ENCODE measurements at regions not wholly inside any gene's neighbourhood (a gene's known extent, or its start where the extent isn't known, plus 50 kb on each side); places are given as distances from the start of the nearest gene placed in this dataset.
A peak's percentile ranks its signal among the peaks of the same experiment; 100 is the strongest.
"Not testable (repeated sequence)": the region's sequence is repeated elsewhere in the genome, so short reads cannot be mapped to it uniquely, and the experiment has no call there.

GRCh38 chr7:41391818-41392217, 311.1 kb downstream of the INHBA start:
- H3K27ac ChIP-seq = no peak overlapping the region
- no peak overlapping the region for H3K4me3 ChIP-seq

DNA sequence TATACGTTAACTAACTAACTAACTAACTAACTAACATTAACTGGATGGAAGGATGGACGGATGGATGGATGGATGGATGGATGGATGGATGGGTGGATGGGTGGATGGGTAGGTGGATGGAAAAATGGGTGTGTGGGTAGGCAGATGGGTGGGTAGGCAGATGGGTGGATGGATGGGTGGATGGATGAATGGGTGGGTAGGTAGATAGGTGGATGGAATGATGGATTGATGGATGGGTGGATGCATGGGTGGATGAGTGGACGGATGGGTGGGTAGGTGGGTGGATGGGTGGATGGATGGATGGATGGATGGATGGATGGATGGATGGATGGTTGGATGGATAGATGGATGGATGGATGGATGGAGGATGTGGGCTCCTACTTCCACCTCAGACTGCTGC, 314.0 kb downstream of the INHBA start:
- not testable (repeated sequence) for H3K4me3 ChIP-seq, H3K27ac ChIP-seq

DNA sequence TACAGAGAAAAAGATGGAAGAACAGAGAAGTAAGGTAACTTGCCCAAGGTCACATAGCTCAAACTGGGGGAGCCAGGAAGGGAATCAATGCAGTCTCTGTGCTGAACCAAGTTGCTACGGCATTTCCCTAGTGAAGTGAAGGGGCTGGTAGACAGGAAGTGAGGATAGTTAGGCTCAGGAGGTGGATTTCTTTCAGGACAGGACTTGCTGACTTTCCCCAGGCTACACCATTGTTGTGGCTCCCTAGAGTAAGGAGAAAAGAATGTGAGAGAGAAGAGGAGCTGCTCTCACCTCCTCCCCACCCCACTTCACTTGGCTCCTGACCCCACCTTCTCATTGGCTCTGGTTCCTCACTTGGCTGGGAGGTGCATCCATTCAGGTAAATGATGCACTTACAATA, 316.9 kb downstream of the INHBA start:
- Histone ChIP-seq H3K27ac (peak overlapping the region in 1 of 21 experiments; percentile 59), H3K4me3 (no peak overlapping the region)

DNA sequence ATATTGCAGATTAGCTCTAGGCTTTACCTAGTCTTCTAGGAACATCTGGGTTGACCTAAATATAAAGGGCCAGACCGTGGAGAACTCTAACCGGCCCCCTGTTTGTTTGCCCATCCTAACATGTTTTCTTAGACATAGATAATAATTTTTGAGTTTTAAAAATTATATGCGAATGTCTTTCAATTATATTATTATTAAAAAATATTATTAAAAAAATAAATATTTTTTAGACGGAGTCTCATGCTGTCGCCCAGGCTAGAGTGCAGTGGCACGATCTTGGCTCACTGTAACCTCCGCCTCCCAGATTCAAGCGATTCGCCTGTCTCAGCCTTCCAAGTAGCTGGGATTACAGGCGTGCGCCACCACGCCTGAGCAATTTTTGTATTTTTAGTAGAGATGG, 318.5 kb downstream of the INHBA start:
- Histone ChIP-seq H3K4me3 (no peak overlapping the region), H3K27ac (no peak overlapping the region)

- no peak overlapping the region for H3K27ac ChIP-seq
- no peak overlapping the region for H3K4me3 ChIP-seq
Observed at GRCh38 chr7:41383596-41383995, 319.3 kb downstream of the INHBA start.

DNA sequence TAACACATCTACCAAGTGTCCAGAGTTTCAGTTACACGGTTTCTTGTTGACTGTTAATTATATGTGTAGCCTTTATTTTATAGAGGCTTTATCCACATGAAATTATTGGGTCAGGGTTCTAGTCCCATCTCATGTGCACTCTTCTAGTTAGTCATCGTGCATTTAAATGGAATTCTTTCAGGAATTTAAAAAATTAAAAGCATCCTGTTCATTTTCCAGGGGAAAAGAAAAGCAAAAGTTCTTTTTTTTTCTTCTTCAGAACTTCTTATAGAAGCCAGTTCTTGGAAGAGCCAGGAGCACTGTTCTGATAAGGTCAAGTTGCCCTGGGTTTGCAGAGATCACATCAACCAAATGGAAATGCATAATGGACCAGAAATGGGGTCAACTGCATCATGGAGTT, 324.7 kb downstream of the INHBA start:
- Histone ChIP-seq H3K4me3 (no peak overlapping the region), H3K27ac (no peak overlapping the region)

GRCh38 chr7:41375582-41375981, 327.3 kb downstream of the INHBA start:
- Histone ChIP-seq H3K4me3 (no peak overlapping the region), H3K27ac (no peak overlapping the region)

GRCh38 chr7:41374150-41374848, 328.6 kb downstream of the INHBA start:
- no peak overlapping the region for H3K27ac ChIP-seq
- H3K4me3 ChIP-seq = no peak overlapping the region

DNA sequence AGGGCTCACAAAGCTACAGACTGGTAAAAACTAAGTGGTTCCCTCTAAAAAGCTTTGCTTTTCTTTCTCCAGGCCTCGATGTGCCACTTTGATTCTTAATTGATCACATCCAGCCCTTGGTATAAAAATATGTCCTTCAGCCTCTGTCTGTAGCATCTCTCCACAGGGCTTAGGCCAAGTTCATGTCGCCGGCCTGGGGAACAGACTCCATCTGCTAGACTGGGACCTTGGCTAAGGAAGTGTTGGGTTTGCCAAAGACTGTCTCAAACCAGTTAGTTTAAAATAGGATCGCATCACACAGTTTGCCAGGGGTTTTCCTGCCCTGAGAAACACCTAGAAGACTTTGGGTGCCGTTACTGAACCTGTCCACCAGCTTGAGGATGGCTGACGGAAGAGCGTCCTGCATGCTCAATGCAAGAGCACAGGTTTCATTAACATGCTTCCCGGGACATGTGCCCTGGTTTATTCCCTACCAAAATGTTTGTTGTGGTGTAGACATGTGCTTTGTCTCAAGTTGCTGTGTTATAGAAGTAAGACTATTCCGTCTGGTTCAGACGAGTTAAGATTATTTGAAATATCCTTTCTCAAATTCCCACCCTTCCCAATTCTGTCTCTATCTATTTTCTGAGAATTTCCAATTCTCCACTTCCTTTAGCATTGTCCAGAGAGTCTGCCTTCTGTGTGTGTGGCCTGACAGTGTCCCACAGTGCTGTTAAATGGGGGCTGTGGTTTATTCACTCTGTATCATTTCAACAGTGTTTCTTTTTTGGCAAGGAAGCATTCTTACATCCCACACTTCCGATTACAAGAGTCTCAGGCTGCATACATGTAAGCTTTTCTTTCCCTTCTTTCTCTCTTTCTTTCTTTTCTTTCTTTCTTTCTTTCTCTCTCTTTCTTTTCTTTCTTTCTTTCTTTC, 334.7 kb downstream of the INHBA start:
- H3K4me3 ChIP-seq = no peak overlapping the region
- H3K27ac ChIP-seq = no peak overlapping the region

DNA sequence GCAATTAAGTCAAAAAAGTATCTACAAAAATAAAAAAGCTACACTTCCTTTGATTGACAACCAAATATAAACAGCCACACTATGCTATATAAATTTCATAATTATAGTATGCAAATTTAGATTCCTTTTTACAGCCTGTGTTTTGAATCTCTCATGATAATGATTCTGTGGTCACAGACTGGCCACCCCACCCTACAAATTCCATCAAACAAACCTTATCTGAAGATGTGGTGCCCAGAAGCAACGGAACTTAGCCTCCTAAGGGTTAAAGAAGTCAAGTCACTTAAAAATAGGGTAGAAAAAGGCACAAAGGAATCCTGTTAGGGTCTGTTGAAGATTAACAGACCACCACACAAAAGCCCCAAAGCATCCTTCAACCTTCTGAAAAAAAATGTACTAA, 351.8 kb downstream of the INHBA start:
- Histone ChIP-seq H3K27ac (no peak overlapping the region), H3K4me3 (no peak overlapping the region)

DNA sequence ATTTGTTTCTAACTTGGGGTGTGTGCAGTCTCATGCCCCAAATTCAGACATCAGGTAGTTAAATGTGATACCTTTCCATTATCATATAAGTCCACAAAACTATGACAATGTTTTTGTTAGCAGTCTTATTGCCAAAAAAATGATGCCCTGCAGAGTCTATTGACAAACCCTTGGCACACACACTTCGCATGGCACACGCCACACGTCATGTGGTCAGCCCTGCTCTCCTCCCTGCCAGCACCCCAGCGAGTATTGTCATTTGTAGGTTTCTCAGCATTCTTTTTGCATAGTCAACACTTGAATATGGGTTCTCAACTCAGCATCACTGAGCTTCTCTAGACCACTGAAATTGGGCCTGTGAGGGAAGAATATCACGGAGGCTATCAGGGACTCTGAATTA, 356.0 kb downstream of the INHBA start:
- H3K27ac ChIP-seq = no peak overlapping the region
- H3K4me3 ChIP-seq = no peak overlapping the region

DNA sequence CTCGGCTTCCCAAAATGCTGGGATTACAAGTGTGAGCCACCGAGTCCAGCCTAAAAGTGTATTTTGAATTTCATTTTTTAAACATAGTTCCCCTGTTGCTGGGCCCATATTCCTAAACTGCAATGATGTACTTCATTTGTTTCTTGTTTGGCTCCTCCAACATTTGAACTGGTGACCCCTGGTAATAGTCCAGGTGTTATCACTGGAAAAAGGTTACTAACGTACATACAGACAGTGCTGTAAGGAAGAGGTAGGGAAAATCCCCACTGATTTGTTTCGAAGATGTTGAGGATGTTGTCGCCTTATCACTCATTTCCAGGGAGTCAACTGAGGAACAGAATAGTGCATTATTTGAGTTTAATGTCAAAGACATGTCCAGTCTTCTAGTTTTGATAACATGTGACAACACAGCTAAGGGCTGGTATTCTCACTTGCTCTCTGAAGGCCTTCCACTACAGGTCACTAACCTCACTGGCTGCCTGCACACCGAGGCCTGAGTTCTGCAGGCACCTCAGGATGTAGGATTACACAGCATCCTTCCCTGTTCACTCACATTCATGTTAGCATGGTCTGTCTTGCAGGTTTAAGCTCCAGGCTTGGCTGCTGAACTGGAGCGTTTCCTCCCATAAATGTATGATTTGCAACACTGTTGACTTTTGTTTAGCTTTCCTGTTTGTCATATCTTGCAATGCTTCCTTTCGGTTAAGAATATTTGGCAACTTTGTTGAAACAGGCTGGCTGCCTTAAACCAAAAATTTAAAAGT, 362.8 kb downstream of the INHBA start:
- Histone ChIP-seq H3K4me3 (no peak overlapping the region), H3K27ac (no peak overlapping the region)

DNA sequence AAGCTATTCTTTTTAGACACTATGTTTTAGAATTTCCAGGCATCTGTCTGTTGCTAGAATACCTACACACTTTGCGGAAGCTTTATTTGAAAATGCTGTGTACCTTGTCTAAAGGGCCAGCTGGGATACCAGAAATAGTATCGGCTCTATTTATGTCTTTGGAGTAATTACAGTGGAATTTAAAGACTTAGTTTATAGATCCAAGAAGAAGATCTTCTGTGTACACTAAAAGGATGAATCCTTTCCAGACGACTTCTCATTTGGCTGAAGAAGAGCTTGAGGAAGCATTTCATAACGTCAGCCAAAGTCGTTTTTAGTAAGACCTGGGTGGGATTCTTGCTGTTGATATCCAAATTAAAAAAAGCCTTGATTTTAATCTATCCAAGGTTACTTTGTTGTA, 365.9 kb downstream of the INHBA start:
- Histone ChIP-seq H3K27ac (no peak overlapping the region), H3K4me3 (no peak overlapping the region)

DNA sequence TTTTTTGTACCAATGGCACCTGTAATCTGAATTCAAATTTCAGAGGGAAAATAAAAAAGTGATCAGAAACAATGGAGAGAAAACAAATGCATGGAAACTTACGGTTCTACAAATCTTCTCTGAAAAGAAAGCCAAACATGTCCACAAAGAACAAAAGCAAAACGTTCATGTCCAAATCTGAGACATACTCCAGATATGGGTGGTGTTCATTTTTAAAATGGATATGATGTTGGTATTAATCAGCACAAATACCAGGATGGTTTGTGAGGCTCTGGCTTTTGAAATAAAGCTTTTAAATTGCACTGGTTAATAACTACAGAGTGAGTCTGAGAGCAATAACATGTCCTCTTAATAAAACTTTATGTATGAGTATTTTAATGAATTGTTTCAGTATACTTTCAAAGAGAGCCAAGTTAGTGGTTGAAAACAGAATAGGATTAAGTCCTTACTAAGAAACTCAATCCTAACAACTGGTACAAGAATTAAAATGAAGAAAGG, 366.4 kb downstream of the INHBA start:
- no peak overlapping the region for H3K27ac ChIP-seq
- H3K4me3 ChIP-seq = no peak overlapping the region

GRCh38 chr7:41334071-41334862, 368.6 kb downstream of the INHBA start:
- H3K27ac ChIP-seq = no peak overlapping the region

DNA sequence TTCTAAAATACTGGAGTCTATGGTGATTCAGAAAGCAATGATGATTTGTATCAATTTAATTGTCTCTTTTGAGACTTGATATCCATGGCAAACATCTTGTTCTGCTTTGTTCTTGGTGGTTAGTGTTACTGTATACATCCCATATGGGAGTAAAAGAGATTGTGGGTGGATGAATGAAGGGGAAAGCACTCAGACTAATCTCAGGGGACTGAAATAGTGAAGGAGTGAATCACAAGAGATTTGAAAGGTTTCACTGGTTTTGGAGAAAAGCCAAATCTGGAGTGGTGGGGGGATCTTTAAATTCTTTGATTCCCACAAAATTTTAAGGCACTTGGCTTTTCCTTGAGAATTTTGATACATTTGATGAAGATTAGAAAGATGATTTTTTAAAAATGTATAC, 369.4 kb downstream of the INHBA start:
- H3K4me3 ChIP-seq = no peak overlapping the region
- H3K27ac ChIP-seq = no peak overlapping the region

More at GRCh38 chr7:41334071-41334862, 368.6 kb downstream of the INHBA start:
- no peak overlapping the region for H3K4me3 ChIP-seq

- no peak overlapping the region for H3K4me3 ChIP-seq
- no peak overlapping the region for H3K27ac ChIP-seq
Observed at GRCh38 chr7:41331194-41331593, 371.7 kb downstream of the INHBA start.

DNA sequence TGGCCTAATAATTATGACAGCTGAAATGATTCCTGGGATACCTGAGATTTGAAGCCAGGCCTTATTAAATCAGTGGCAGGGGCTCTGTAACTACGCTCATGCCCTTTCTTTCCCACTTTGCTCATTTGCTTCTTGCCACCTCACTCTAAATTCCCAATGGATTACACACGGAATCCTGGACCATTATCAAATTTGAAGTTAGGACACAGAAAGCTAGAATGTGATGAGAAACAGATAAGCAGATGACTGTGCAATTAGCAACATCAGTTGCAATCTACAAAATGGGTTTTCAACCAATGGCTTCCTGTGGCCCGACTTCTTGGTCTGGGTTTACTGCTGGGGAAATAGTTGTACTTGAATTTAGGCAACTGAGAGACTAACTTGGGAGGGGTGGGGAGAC, 374.3 kb downstream of the INHBA start:
- no peak overlapping the region for H3K4me3 ChIP-seq
- H3K27ac ChIP-seq = no peak overlapping the region

DNA sequence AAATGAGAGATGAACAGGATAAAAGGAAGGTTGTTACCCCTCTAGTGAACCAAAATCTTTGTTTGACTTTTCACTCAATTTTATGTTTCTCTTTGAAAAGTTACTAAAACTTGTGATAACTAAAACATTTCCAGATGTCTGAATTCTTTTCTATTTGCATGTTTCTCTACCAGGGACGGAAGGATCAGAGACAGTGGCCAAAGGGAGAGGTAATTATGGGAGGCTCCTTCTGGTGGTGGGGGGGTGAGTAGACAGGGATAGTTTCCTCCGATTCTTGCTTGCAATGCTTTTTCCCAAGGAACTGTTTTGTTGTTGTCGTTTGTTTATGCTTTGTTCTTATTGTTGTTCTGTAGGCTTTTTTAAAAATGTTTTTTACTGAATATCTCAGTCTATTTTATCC, 374.8 kb downstream of the INHBA start:
- Histone ChIP-seq H3K27ac (no peak overlapping the region), H3K4me3 (no peak overlapping the region)

DNA sequence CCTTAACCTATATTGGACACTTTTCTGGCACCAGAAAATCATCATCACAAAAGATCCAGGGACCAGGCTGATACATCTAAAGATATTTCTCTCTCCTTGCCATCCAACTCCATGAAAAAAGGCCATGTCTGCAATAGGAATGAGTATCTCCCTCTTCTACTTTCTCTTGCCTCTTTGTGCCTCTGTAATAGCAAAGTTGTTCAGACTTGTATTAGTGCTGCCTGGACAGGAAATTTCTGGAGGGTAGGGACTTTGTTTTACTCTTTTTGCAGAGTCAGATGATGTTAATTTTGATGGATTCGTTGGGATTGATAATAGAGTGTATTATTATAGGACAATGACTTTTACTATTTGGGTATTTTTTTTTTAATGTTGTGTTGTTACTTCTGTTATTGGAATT, 376.3 kb downstream of the INHBA start:
- Histone ChIP-seq H3K27ac (no peak overlapping the region), H3K4me3 (no peak overlapping the region)
